GM12878 (cell line): ENCODE measurements at regions not wholly inside any gene's neighbourhood (a gene's known extent, or its start where the extent isn't known, plus 50 kb on each side); places are given as distances from the start of the nearest gene placed in this dataset.

Experiments
- ATAC-seq: fragments of 200-7000 bp; cut with Tn5 transposase; 3 replicates; pipeline ENCODE4 v1.9.1; 2020; ENCODE audit warnings: mild to moderate bottlenecking, moderate library complexity
- BruUV-seq: library from RNA; stranded (reverse); fragments of 400-500 nt; replicated peaks from 2 replicates; lab custom pipeline; 2021; lab: Mats Ljungman, UMichigan
- CTCF ChIA-PET: fragments of 300-600 bp; sonication (Branson Sonifier 250); formaldehyde crosslinking; extraction: SDS; loops from one replicate; lab custom pipeline; 2021; ENCODE audit warnings: inconsistent platforms; lab: Yijun Ruan, JAX
- POLR2A ChIA-PET: fragments of 350-600 bp; formaldehyde crosslinking; extraction: SDS; loops from one replicate; lab custom pipeline; 2021; ENCODE audit warnings: inconsistent platforms; lab: Charles Lee
- RAD21 ChIA-PET: fragments of 300-600 bp; sonication (Branson Sonifier 250); formaldehyde crosslinking; loops from one replicate; lab custom pipeline; 2023; ENCODE audit warnings: antibody characterized with exemption; ENCODE audit not compliant: unreplicated experiment; lab: Charles Lee
- SMC1A ChIA-PET: fragments of 300-600 bp; sonication (Branson Sonifier 250); formaldehyde crosslinking; loops from one replicate; lab custom pipeline; 2023; ENCODE audit not compliant: unreplicated experiment, uncharacterized antibody; lab: Charles Lee
- DNase-seq: peaks from one replicate; pipeline ENCODE4 v3.0.0-alpha.2; 2011; ENCODE audit warnings: low read depth, low spot score
- FAIRE-seq: peaks from 3 replicates; lab custom pipeline; 2011; peaks lifted over from hg19 to GRCh38; lab: Jason Lieb, UNC
- H2AFZ ChIP-seq: 2 replicates; pipeline ENCODE4 v1.6.0; 2011; ENCODE audit warnings: low read depth, low read length, control low read depth; ENCODE audit not compliant: control insufficient read depth
- H3K27ac ChIP-seq: 2 replicates; pipeline ENCODE4 v1.5.1; 2011; ENCODE audit warnings: control low read depth; ENCODE audit not compliant: control insufficient read depth, insufficient read depth
- H3K27me3 ChIP-seq, 2 experiments: replicated peaks in 1 of 2; 2 replicates each; pipeline versions ENCODE4 v1.6.0 to v1.6.1; 2011; ENCODE audit warnings: low read length in 1 of 2; ENCODE audit not compliant: control insufficient read depth in 2 of 2, insufficient read depth in 2 of 2
- H3K36me3 ChIP-seq, 2 experiments: 2 replicates each; pipeline ENCODE4 v1.5.1; 2011; ENCODE audit warnings: low read length in 1 of 2; ENCODE audit not compliant: control insufficient read depth in 2 of 2, insufficient read depth in 2 of 2
- H3K4me1 ChIP-seq: 2 replicates; pipeline ENCODE4 v1.6.1; 2011; ENCODE audit warnings: mild to moderate bottlenecking, low read length, moderate library complexity, mixed read lengths; ENCODE audit not compliant: control insufficient read depth, insufficient read depth
- H3K4me2 ChIP-seq: 2 replicates; pipeline ENCODE4 v1.6.0; 2011; ENCODE audit warnings: control low read depth; ENCODE audit not compliant: control insufficient read depth, insufficient read depth
- H3K4me3 ChIP-seq: fragments of 200-600 bp; sonication (generic); 2 replicates; pipeline ENCODE4 v1.5.1; 2016
- H3K79me2 ChIP-seq: 2 replicates; pipeline ENCODE4 v1.6.0; 2011; ENCODE audit warnings: low read length; ENCODE audit not compliant: control insufficient read depth, insufficient read depth
- H3K9ac ChIP-seq: 2 replicates; pipeline ENCODE4 v1.8.0; 2011; ENCODE audit warnings: low read length, control low read depth, mixed read lengths; ENCODE audit not compliant: control insufficient read depth, insufficient read depth
- H3K9me3 ChIP-seq: replicated peaks from 3 replicates; pipeline ENCODE4 v1.5.1; 2011; ENCODE audit warnings: mild to moderate bottlenecking, low read length; ENCODE audit not compliant: control insufficient read depth, insufficient read depth
- H4K20me1 ChIP-seq: 2 replicates; pipeline ENCODE4 v1.6.0; 2011; ENCODE audit not compliant: control insufficient read depth, insufficient read depth
- ATF7 ChIP-seq: fragments of 450-650 bp; IDR thresholded peaks from 2 replicates; pipeline ENCODE4 v1.6.1; 2016; ENCODE audit warnings: low read depth, mild to moderate bottlenecking
- ETV6 ChIP-seq, 2 experiments: fragments of 450-650 bp in 1 of 2; IDR thresholded peaks in 1 of 2; conservative IDR thresholded peaks in 1 of 2; 2 replicates each; pipeline ENCODE4 v1.6.1; 2014; ENCODE audit warnings: antibody characterized with exemption in 1 of 2, borderline replicate concordance in 1 of 2, low read depth in 1 of 2, mild to moderate bottlenecking in 1 of 2, moderate library complexity in 1 of 2
- JUNB ChIP-seq: IDR thresholded peaks from 2 replicates; pipeline ENCODE4 v1.6.1; 2016; ENCODE audit warnings: antibody characterized with exemption, mild to moderate bottlenecking
- KAT2A ChIP-seq: conservative IDR thresholded peaks from 2 replicates; pipeline ENCODE4 v1.6.1; 2011; ENCODE audit warnings: low read depth, low read length; ENCODE audit not compliant: control insufficient read depth
- KLF5 ChIP-seq: fragments of 450-650 bp; IDR thresholded peaks from 2 replicates; pipeline ENCODE4 v1.6.1; 2014; ENCODE audit warnings: mild to moderate bottlenecking; ENCODE audit not compliant: partially characterized antibody
- MYB ChIP-seq: fragments of 150-350 bp; IDR thresholded peaks from 2 replicates; pipeline ENCODE4 v1.6.1; 2014; ENCODE audit warnings: mild to moderate bottlenecking, low read depth, low read length, borderline replicate concordance
- RELA ChIP-seq: fragments of 450-650 bp; IDR thresholded peaks from 2 replicates; pipeline ENCODE4 v1.8.0; 2014; ENCODE audit warnings: borderline replicate concordance; ENCODE audit not compliant: partially characterized antibody
- RUNX3 ChIP-seq: IDR thresholded peaks from 2 replicates; pipeline ENCODE4 v1.6.1; 2012; ENCODE audit warnings: low read length, inconsistent platforms
- ZNF274 ChIP-seq: IDR thresholded peaks from one replicate; pipeline ENCODE4 v1.8.0; 2011; ENCODE audit not compliant: insufficient read length, insufficient read depth
- WGBS: methylation state at CpG from one replicate; pipeline ENCODE4 v1.1.6; 2016; ENCODE audit warnings: low lambda C conversion rate; ENCODE audit not compliant: insufficient replicate concordance, insufficient coverage; ENCODE audit errors: missing lambda C conversion rate; 5-methylcytosine and 5-hydroxymethylcytosine counted together
- in situ Hi-C: fragments of 300-500 bp; cut with MboI; formaldehyde crosslinking; loops from 9 replicates; pipeline ENCODE4 v1.14.3; 2018; ENCODE audit warnings: mixed read lengths
- intact Hi-C: fragments of 100-400 bp; cut with micrococcal nuclease; formaldehyde crosslinking; loops from one replicate; pipeline ENCODE4 v1.14.2; 2022; ENCODE audit not compliant: unreplicated experiment
- TF ChIP-seq, protein P1 (sequence below): fragments of 450-650 bp; IDR thresholded peaks from 2 replicates; pipeline ENCODE4 v1.6.1; 2016; ENCODE audit warnings: mild to moderate bottlenecking, moderate library complexity, borderline replicate concordance
- TF ChIP-seq, protein P2 (sequence below): fragments of 450-650 bp; formaldehyde crosslinking; IDR thresholded peaks from 2 replicates; pipeline ENCODE4 v1.5.0; 2022; ENCODE audit warnings: mild to moderate bottlenecking, missing genetic modification characterization

DNA sequence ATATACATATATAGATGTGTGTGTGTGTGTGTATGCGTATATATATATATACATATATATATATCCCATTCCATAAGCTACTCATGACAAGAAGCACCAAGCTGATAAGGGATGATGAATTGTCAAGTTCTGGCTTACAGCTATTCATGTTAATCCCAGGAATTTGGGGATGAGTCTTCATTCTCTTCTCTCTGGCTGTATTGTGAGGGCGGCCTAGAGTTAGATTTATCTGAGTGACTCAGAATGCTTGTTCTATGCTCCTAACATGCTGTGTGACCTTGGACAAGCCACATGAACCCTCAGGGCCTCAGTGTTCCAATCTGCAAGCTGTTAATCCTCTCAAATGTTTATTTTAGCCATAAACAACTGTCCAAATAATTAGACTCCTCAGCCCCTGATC lies 749.0 kb downstream of the MED13L start (continued):
- TF ChIP-seq ZNF274 (no peak), MYB (no peak), KLF5 (no peak)
- TF ChIP-seq, protein P1, sequence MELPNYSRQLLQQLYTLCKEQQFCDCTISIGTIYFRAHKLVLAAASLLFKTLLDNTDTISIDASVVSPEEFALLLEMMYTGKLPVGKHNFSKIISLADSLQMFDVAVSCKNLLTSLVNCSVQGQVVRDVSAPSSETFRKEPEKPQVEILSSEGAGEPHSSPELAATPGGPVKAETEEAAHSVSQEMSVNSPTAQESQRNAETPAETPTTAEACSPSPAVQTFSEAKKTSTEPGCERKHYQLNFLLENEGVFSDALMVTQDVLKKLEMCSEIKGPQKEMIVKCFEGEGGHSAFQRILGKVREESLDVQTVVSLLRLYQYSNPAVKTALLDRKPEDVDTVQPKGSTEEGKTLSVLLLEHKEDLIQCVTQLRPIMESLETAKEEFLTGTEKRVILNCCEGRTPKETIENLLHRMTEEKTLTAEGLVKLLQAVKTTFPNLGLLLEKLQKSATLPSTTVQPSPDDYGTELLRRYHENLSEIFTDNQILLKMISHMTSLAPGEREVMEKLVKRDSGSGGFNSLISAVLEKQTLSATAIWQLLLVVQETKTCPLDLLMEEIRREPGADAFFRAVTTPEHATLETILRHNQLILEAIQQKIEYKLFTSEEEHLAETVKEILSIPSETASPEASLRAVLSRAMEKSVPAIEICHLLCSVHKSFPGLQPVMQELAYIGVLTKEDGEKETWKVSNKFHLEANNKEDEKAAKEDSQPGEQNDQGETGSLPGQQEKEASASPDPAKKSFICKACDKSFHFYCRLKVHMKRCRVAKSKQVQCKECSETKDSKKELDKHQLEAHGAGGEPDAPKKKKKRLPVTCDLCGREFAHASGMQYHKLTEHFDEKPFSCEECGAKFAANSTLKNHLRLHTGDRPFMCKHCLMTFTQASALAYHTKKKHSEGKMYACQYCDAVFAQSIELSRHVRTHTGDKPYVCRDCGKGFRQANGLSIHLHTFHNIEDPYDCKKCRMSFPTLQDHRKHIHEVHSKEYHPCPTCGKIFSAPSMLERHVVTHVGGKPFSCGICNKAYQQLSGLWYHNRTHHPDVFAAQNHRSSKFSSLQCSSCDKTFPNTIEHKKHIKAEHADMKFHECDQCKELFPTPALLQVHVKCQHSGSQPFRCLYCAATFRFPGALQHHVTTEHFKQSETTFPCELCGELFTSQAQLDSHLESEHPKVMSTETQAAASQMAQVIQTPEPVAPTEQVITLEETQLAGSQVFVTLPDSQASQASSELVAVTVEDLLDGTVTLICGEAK, result no peak

DNA sequence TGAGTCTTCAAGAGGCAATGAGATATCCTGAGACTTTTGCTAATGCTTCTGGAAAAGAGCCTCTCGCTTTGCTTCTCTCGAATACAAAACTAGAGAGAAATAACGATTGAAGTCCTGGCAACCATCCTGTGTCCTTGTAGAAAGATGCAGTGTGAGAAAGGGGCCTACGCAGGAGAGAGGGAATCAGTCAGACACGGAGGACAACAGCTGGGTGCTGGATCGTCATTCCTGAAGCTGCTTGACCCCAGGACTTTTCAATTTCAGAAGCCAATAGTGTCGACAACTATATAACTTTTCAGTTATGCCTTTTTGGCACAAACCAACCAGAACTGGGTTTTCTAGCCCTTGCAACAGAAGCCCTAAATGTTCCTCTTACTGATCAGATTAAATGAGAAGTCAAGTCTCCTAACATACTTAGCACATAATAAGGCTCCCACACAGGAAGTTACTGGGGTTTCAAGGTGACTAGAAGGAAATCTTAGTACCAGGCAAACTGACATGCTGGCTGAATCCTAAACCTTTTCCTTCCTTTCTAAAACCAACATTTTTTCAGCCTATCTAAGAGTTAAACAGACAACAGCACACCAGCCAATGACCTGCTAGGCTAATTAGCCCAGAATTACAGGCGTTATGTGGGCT lies 755.6 kb downstream of the MED13L start:
- H3K79me2 ChIP-seq, result no peaks in the 10 kb centered on the region
- CTCF ChIA-PET, result interaction anchor here (0.6 kb wide), 1 partner anchor 157 kb away, joined by 4 read pairs; no protein-coding TSS in a partner anchor
- FAIRE-seq (peak; percentile 38), DNase-seq (peak; percentile 30), ATAC-seq (peak; percentile 23; the same call in 2 of the 3 replicates)
- no peaks in the 10 kb centered on the region for H3K27me3 ChIP-seq
- 28% methylated on average over 8 of the region's 8 CpGs for WGBS
- RAD21 ChIA-PET, result no interaction called here
- no peak overlapping the region for H3K4me3 ChIP-seq
- TF ChIP-seq, protein P2, sequence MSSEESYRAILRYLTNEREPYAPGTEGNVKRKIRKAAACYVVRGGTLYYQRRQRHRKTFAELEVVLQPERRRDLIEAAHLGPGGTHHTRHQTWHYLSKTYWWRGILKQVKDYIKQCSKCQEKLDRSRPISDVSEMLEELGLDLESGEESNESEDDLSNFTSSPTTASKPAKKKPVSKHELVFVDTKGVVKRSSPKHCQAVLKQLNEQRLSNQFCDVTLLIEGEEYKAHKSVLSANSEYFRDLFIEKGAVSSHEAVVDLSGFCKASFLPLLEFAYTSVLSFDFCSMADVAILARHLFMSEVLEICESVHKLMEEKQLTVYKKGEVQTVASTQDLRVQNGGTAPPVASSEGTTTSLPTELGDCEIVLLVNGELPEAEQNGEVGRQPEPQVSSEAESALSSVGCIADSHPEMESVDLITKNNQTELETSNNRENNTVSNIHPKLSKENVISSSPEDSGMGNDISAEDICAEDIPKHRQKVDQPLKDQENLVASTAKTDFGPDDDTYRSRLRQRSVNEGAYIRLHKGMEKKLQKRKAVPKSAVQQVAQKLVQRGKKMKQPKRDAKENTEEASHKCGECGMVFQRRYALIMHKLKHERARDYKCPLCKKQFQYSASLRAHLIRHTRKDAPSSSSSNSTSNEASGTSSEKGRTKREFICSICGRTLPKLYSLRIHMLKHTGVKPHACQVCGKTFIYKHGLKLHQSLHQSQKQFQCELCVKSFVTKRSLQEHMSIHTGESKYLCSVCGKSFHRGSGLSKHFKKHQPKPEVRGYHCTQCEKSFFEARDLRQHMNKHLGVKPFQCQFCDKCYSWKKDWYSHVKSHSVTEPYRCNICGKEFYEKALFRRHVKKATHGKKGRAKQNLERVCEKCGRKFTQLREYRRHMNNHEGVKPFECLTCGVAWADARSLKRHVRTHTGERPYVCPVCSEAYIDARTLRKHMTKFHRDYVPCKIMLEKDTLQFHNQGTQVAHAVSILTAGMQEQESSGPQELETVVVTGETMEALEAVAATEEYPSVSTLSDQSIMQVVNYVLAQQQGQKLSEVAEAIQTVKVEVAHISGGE (CRISPR knock-in tag), result no peak
- TF ChIP-seq RELA (no peak), JUNB (peak; percentile 44), ETV6 (conservative IDR thresholded peaks at IDR 0.05 in 1 of 2, IDR thresholded peaks at IDR 0.05 in 1 of 2; ENCODE audit: borderline replicate concordance in 1 of 2, low read depth in 1 of 2) (peak in 1 of 2 experiments; percentile 66; a peak in 1 of 4 replicates), RUNX3 (peak; percentile 56), KAT2A (no peak), ATF7 (no peak)
- BruUV-seq, result no TSS peak
- no peaks in the 10 kb centered on the region for H4K20me1 ChIP-seq
- peaks cover 15% of the 10 kb centered on the region for H3K4me1 ChIP-seq
- peak overlapping the region; percentile 53 for H3K27ac ChIP-seq
- SMC1A ChIA-PET, result no interaction called here
- no peaks in the 10 kb centered on the region for H3K36me3 ChIP-seq
- intact Hi-C loops (no loop called here), in situ Hi-C loops (no loop called here)
- H3K9ac ChIP-seq, result no peak overlapping the region
- H2AFZ ChIP-seq, result peak overlapping the region; percentile 51
- H3K9me3 ChIP-seq, result peaks cover 3% of the 10 kb centered on the region
- POLR2A ChIA-PET, result no interaction called here
- peak overlapping the region; percentile 51; the same call in 1 of the 2 replicates for H3K4me2 ChIP-seq
